ENCODE measurements at regions not wholly inside any gene's neighbourhood (a gene's known extent, or its start where the extent isn't known, plus 50 kb on each side); places are given as distances from the start of the nearest gene placed in this dataset.

DNA sequence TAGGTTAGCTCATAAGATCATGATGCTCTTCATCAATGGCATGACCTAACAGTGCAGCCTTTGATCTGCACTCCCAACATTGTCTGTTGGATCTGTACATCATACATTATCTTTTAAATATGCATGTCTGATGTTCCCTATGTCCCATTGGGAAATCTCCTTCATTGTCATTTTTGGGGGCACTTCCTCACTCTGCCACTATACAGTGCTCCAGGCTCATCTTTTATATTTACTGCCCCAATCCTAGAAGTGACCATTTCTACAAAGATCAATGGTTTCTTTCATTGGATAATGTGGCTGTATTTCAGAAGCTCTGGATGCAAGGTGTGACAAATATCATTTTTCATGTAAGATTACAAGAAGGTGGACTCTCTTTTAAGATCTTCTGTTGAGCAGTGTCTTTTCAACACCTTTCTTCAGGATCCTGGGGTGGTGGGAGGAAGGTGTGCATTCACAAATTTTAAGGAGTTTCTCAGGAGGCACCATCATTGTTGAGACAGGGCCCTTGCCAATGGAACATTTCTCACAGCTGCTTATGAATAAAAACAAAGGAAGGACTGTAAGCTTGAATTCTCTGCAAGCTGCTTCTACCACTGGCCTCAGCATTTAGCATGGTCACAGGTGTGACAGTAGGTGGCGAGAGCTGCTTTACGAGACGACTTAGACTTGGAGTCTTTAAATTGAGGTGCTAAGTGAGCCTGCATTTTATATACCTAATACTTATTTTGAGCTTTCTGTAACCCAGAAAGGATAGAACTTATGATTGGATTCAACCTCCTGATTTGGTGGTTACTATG, 403.0 kb downstream of the LMO7 start:
- no peak for DNase-seq

DNA sequence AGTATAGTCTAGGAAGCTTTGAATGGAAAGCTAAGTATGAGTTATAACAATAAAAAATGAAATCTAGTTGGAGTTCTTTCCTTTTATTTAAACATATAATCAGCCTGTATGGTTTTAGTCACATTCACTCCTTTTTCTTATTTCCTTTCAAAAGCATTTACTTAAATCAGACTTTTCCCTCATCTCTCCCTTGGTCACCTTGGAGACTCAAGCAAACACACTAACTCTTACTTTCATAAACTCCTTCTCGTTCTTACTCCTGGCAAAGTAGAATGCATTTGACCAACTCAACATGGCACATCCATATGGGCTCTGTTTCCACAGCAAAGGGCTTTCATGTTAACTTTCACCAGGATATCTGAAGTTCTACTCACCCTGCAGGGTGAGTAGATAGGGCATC, 400.0 kb downstream of the LMO7 start:
- no peak for DNase-seq

DNA sequence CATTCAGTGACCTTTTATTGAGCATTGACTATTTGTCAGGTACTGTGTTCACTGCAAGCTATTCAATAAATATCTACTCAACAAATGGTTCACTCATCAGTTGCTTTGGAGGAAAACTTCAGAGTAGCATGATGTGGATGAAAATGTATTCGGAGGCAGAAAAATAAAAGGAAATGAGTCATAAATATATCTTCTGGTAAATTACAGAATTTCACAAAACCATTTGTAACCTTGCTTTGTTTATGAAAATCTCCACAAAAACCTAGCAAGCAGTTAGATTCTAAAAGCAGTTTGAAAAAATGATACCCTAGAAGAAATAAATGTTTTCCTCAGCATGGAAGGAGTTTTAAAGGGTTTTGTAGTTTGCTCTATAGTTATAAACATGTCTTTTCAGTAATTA, 399.6 kb downstream of the LMO7 start:
- no peak for DNase-seq

DNA sequence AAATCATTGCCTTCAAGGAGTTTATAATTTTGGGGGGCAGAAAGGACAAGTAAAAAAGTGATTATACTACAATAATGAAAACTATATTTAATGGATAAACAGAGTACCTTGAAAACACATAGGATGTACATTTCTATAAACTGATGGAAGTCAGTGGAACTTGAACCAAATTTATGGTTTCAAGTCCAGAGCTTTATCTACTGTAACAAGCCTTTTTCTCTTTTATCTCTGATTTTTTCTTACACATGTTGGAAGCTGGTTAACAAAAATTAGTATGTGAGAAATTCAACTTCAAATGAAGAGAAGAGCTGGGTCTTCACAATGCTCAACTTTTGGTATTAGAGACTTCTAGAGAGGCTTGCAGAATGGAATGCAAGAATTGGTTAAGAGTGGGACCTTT, 393.6 kb downstream of the LMO7 start:
- no peak for DNase-seq

DNA sequence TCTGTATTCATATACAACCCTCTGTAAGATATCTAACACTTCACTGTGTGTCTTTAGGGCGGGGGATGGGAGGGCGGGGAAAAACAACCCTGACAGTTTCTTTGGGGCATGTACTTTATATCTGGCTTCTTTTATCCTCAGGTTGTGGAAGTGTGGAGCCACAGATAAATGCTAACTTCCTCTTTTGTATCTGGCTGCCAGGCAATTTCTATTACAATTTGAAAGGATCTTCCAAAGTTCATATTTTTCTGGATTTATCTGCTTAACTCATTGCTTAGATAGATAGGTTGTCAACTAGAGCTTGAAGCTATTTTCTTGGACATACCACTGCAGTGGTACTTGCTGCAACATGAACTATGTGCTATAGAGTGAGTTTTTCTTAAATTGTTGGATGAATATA, 393.0 kb downstream of the LMO7 start:
- DNase-seq: no peak

DNA sequence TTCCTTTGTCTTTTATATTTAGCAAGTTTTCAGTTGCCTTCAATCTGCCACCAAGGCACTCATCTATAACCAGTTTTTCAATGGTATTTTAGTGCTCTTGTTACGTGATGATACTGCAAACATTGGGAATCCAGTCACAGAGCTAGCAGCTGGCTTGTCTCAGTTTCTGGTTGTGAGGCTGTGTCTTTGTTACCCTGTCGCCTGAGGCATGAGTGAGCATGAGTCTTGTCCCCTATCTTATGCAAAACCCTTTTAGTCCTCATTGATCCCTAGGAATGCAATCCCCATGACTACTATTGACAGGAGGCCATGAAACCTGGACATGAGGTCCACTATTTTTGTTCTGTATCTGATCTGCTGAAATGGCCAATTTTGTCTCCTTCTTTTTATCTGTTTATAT, 391.0 kb downstream of the LMO7 start:
- no peak for DNase-seq

DNA sequence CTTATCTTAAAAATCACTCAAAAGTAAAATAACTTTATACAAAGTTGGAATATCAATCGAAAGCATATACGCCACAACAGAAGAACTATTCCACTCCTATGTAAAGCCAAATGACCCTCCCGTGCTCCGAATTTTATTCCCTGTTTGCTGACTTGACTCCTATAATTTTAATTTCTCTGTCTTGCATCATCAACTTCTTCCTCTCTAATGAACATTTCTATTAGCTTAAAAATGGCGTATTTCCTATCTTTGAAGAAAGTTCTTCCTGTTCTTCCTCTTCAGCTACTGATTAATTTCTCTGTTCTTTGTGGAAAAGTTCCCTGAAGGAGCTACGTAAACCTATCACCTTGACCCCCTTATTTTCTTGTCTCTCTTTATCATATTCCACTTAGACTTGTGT, 389.3 kb downstream of the LMO7 start:
- DNase-seq: no peak

DNA sequence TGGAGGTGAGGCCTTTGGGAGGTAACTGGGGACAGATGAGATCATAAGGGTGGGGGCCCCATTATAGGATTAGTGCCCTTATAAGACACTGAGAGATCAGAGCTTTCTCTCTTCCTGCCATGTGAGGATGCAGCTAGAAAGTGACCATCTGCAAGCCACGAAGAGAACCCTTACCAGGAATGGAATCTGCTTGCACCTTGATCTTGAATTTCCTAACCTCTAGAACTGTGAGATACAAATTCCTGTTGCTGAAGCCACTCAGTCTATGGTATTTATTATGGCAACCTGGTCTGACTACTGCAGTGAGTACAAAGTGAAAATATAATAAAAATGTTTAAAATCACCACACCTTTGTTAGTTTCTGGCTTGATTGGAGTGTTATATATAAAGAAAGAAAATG, 388.0 kb downstream of the LMO7 start:
- no peak for DNase-seq

DNA sequence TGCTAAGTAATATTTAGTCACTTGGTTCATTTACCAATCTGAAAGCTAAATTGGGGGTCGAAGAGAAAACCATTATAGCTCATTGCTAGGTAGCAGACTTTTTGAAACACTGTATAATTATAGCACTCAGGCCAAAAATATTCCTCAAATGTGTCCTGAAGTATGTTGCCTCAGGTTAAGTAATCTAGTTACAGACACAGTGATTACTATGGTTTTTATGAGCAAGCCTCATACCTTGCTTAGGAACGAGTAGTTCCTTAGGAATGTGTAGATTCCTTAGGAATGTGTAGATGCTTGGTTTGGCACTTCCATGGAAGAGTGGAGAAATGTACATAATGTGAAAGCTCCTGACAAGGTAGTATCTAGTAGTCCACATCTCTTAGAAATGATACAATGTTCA, 387.5 kb downstream of the LMO7 start:
- no peak for DNase-seq

DNA sequence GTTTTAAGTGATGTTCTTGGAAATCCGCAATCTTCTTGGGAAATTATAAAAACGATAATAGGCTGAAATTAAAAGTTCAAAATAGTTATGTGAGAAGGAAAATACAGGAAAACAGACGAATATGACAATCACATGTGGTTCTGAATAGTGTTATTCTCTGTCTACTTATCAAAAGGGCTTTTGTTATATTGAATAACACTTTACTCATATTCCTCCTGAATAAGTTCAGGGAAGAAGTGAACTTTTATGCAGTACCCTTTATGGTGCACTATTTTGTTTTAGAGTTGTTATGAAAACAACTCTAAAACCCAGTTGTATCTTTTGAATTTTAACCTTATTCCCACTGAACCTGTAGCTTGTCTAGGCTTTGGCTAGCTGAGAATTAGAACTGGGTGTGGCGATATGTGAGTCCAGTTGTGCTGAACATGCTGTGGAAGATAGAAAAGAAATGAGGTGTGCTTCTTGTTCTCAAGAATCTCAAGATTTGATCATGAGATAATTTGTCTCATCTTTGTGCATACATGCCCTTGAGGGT, 384.4 kb downstream of the LMO7 start:
- DNase-seq: no peak

DNA sequence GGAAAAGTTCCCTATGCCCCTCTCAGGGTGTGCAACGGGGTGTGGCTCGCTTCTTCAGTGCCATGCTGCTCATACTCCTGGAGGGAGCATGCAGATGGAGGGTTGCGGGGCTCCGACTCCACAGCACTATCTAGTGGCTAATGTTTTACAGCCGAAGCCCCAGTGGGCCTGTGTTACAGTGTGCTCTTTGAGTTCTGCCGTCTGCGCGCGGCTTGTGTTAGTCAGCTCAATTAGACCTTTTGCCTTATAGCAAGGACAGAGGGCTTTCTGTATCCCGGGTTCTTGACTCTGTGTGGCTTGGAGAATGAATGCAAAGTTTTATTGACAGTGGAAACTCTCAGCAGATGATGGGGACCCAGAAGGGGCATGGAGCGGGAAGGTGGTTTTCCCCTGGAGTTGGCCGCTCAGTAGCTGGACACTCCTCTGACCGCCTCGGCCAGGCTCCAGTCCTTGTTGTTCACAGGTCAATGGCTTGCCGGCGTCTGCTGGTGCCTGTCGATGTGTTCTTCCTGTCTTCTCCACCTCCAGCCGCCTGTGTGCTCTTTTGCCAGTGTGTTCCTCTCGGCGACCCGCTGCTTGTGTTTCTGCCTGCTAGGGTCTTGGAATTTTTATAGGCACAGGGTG, 383.4 kb downstream of the LMO7 start:
- no peak for DNase-seq

DNA sequence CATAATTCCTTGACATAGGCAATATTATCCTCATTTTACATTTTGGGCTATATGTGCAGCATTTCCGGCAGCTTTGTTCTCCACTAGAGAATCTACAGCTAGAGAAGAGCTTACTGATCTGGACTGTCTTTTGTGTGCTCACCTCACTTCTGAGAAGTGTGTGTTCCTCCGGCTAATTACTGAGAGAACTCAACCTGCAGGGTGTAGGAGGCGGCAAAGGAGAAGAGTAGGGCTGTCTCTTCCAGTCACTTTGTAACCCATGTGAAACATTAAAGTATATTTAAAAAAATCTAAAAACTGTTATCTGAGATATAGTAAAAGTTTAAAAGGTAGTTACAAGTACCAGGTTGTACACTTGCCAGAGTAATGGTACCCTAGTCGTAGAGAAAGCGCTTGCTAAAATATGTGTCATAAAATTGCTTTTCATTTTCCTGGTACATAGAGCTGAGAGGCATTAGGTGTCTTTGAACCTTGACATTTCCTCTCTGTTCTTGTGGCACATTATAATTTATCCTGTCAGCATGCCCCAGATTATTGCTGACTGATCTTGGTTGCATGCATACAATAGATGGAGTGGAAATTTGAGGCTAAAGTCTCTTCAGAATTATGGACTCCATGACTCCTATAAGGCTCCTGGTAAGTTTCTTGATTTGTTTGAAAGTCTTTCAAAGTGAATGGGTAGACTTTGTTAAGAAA, 381.9 kb downstream of the LMO7 start:
- DNase-seq: no peak

DNA sequence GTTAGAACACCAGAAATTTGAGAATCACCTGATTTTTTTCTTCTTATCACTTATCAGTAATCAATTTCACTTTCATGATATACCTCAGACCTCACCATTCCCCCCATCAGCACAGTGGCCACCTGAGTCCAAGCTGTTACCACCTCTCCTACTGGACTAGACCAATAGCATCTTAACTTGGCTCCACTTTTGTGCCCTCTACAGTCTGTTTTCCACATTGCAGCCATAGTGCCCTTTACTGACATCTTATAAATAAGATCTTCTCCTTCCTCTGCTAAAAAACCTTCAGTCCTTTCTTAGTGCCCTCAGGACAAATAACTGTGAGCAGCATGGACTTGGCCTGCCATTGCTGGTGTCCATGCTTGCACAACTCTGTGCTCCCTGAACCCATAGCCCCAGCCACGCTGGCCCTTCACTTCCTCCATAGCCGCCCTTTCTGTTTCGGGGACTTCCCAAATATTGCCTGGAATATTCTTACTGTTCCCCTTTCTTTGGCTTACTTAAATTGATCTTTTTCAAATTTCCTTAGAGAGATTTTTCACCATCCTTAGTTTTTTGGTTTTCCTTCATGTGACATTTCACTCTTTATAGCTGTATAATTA, 380.8 kb downstream of the LMO7 start:
- DNase-seq: peak in 1 of 5 experiments; percentile 24

DNA sequence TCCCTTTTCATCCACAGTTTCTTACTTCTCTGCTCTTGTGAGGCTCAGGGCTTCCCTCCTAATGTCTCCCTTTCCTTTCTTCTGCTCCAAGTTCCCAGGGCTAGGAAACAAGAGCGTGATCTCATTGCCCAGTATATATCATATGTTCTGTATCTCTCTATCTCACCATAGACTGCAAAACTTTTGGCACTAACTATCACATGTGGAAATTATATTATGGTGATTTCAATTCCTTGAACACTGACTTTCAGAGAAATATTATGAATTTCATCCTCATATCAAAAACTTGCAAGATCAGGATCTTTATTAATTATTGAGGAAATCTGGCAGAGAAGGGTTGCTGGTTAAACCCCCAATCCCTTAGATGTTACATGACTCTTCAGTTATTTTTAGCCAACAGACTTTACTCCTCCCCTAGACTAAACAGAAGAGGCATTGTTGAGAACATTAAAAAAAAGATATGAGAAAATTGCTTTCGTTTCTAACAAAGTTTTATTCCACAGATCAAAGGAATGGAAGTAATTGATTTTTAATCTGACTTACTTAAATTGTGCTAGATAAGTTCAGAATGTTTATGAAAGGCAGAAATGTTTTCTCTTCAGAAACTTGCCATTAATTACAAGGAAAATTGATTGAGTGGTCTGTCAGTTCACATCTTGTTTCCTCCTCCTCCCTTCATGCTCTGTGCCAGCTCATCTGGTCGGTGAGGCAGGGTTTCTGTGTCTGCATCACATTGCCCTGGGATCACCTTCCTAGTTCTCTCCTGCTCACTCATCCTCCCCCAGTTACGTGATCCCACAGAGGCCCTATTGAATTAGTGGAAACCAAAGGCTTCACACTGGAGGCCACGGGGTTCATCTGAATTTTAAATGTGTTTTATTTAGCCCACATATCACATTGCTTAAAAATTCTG, 378.5 kb downstream of the LMO7 start:
- DNase-seq: no peak

DNA sequence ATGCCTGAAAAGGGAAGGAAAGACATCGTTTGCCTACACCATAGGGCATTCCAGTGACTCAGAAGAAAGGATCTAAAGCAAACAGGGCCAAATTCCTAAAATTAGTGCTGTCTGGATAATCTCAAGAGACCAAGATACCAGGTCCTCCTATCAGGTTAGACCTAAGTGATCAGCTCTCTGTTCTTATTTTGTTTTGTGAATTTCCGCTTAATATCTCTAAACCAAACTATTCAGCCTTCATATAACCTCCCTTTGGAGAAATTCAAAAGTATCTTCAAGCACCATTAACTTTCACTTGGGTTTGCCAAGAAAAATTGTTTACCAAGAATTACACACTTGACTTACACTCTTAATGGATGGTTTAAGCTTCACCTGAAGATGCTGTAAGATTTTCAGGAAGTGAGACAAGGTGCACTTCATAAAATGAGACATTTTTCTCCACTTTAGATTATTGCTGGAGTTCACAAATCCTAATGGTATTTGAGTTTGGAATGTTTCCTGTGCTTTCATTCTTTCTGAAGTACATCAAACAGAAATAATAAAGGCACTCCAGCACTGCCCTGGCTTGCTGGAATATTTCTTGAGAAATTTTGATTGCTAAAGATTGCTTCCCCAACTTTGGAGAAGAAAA, 376.1 kb downstream of the LMO7 start:
- DNase-seq: no peak

DNA sequence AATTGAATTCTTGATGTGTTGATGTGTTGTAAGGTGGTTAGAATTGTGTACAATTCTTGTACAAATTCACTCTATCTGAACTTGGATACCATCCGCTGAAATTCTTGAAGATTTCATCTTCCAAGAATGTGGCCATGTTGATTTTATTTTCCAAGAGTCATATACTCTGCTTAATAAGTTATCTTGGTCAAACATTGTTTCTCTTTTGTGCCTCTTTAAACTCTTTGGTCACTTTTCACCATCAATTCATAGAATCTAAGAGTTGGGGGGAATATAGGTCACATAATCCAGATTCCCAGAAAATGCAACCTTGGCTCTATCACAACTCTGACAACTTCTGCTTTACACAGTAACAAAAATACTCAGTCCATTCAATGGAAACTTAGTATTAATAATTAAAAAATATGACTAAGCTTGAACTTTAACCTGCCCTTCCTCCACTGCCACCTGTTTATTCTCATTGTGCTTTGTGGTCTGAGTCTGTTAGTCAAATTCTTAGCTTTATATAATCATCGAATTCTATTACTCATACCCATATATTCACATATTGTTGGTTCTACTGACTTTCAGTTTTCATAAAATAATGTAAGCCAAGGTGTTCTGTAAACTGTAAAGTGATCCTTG, 373.2 kb downstream of the LMO7 start:
- no peak for DNase-seq

DNA sequence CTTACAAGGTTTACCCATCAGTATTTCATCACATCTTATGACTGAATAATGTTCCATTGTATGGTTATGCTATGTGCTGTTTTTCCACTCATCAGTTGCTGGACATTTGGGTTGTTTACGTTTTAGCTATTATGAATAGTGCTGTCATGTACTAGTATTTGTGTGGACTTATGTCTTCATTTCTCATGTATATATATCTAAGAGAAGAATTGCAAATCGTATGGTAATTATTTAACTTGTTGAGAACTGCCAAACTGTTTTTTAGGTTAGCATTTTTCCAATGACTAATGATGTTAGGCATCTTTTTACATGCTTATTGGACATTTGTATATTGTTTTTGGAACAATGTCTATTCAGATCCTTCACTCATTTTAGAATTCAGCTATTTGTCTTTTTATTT, 368.3 kb downstream of the LMO7 start:
- DNase-seq: no peak

DNA sequence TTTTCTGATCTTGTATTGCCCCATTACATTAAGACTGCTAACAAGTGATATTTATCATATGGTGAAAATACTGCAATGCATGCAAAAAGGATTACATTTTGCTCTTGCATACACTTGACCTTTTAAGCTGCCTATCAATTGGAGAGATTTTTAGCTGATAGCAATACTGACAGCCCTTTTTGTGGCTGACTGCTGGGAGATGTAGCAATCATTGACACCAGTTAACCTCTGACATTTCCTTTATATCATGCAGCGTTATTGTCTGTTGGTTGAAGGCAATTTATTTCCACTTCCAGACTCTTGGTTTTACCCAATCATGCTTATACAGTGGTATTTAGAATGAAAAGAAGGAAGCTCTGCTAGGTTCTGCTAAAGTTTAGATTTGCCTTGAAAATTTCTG, 364.0 kb downstream of the LMO7 start:
- no peak for DNase-seq

DNA sequence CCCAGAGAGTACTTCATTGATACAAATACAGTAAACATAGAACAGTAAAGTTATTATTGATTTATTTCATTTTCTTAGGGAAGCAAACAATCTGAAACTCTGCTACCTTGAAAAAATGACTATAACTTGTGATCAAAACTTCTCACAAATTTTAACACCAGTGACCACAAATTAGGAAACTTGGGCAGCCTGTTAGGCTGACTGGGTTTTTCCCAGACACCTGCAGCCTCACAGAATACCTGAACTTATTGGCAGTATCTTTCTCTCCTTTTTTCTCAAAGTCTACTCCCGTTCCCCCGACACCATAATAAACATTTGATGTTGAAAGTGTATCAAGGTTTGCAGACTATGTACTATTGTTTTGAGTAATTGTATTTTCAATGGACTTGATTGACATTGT, 360.5 kb downstream of the LMO7 start:
- no peak for DNase-seq

DNA sequence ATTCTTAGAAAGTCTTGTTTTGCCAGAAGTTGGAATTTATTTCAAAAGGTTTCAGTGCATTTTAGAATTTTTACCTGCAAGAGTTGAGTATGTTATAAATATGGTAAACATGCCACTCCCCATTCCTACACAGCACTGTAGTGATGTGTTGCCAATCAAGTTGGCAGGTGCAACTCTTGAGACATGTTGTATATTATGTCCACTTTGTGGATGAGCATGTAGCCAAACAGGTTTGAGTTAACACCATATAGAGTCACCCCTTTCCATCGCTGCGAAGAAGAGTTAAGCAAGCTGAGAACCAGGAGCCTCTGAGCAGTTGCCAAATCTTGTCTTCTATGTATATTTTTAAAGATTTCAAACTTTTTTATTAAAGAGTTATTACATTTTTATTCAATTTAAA, 359.8 kb downstream of the LMO7 start:
- DNase-seq: no peak

DNA sequence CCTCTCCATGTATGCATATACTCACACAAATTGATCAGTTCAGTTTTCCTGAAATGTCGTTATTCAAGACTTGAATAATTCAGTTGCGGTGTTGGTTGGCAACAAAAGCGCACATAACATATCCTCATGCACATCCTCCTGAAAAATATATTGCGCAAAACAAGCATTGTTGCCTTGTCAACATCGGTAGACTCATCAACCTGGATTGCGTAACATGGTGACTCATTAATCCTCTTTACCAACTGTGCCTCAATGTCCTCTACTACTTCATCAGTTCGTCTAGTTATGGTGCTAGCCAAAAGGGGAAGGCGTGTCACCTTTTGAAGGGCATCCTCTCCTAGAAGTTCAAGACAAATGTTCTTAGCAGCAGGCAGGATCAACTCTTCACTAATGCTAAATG, 357.7 kb downstream of the LMO7 start:
- DNase-seq: no peak
